H9 (cell line): ENCODE measurements at regions not wholly inside any gene's neighbourhood (a gene's known extent, or its start where the extent isn't known, plus 50 kb on each side); places are given as distances from the start of the nearest gene placed in this dataset.

Source experiments
- DNase-seq: peaks from one replicate; pipeline ENCODE4 v3.0.0-alpha.2; 2017
- H2AFZ ChIP-seq: one replicate; pipeline ENCODE4 v1.6.1; 2013; ENCODE audit warnings: mild to moderate bottlenecking, low read length, control low read depth, moderate library complexity
- H2AK5ac ChIP-seq: 2 replicates; pipeline ENCODE4 v1.6.1; 2013; ENCODE audit warnings: low read length, control low read depth, mixed read lengths; ENCODE audit not compliant: insufficient read length
- H2BK120ac ChIP-seq: one replicate; pipeline ENCODE4 v1.6.1; 2013; ENCODE audit warnings: low read depth, mild to moderate bottlenecking, low read length, control low read depth, inconsistent platforms; ENCODE audit not compliant: poor library complexity, severe bottlenecking
- H2BK12ac ChIP-seq: 2 replicates; pipeline ENCODE4 v1.6.1; 2013; ENCODE audit warnings: low read length, control low read depth, mixed read lengths, low read depth; ENCODE audit not compliant: insufficient read length
- H2BK15ac ChIP-seq: 2 replicates; pipeline ENCODE4 v1.6.1; 2013; ENCODE audit warnings: low read depth, low read length, control low read depth
- H2BK20ac ChIP-seq: one replicate; pipeline ENCODE4 v1.6.1; 2013; ENCODE audit warnings: low read depth, mild to moderate bottlenecking, low read length, control low read depth, inconsistent platforms; ENCODE audit not compliant: poor library complexity, severe bottlenecking
- H2BK5ac ChIP-seq: 2 replicates; pipeline ENCODE4 v1.6.1; 2013; ENCODE audit warnings: low read length, control low read depth, mixed read lengths; ENCODE audit not compliant: insufficient read length
- H3K14ac ChIP-seq: 2 replicates; pipeline ENCODE4 v1.6.1; 2013; ENCODE audit warnings: low read length, control low read depth; ENCODE audit not compliant: insufficient read depth
- H3K18ac ChIP-seq: 2 replicates; pipeline ENCODE4 v1.6.1; 2013; ENCODE audit warnings: low read depth, mild to moderate bottlenecking, mixed read lengths, low read length, control low read depth; ENCODE audit not compliant: insufficient read length
- H3K23ac ChIP-seq: 2 replicates; pipeline ENCODE4 v1.6.1; 2013; ENCODE audit warnings: low read length, control low read depth, mixed read lengths, low read depth; ENCODE audit not compliant: insufficient read length
- H3K23me2 ChIP-seq: 2 replicates; pipeline ENCODE4 v1.6.1; 2013; ENCODE audit warnings: low read depth, mild to moderate bottlenecking, mixed read lengths, low read length, control low read depth; ENCODE audit not compliant: insufficient read length, poor library complexity, severe bottlenecking
- H3K27ac ChIP-seq: 2 replicates; pipeline ENCODE4 v1.5.1; 2013; ENCODE audit warnings: low read length, control low read depth, mixed read lengths, low read depth; ENCODE audit not compliant: insufficient read length
- H3K27me3 ChIP-seq: 2 replicates; pipeline ENCODE4 v1.6.1; 2013; ENCODE audit warnings: low read length, control low read depth, inconsistent platforms; ENCODE audit not compliant: insufficient read depth
- H3K4ac ChIP-seq: 2 replicates; pipeline ENCODE4 v1.6.1; 2013; ENCODE audit warnings: low read depth, mild to moderate bottlenecking, control low read depth, inconsistent platforms, low read length, moderate library complexity
- H3K4me1 ChIP-seq: 2 replicates; pipeline ENCODE4 v1.6.1; 2013; ENCODE audit warnings: low read length, control low read depth, inconsistent platforms; ENCODE audit not compliant: insufficient read depth
- H3K4me2 ChIP-seq: 2 replicates; pipeline ENCODE4 v1.6.1; 2013; ENCODE audit warnings: low read length, control low read depth, mixed read lengths; ENCODE audit not compliant: insufficient read length, insufficient read depth
- H3K56ac ChIP-seq: 2 replicates; pipeline ENCODE4 v1.6.1; 2013; ENCODE audit warnings: low read depth, mild to moderate bottlenecking, mixed read lengths, low read length, control low read depth; ENCODE audit not compliant: insufficient read length
- H3K79me1 ChIP-seq: 2 replicates; pipeline ENCODE4 v1.6.1; 2013; ENCODE audit warnings: low read depth, mild to moderate bottlenecking, moderate library complexity, low read length, control low read depth, inconsistent platforms; ENCODE audit not compliant: insufficient read depth, poor library complexity, severe bottlenecking
- H3K79me2 ChIP-seq: 2 replicates; pipeline ENCODE4 v1.6.1; 2013; ENCODE audit warnings: low read length, control low read depth, inconsistent platforms; ENCODE audit not compliant: insufficient read depth
- H3K9ac ChIP-seq: 2 replicates; pipeline ENCODE4 v1.6.1; 2013; ENCODE audit warnings: low read length, control low read depth, mixed read lengths; ENCODE audit not compliant: insufficient read length; ENCODE audit errors: extremely low read depth
- H3K9me3 ChIP-seq: one replicate; pipeline ENCODE4 v1.6.1; 2013; ENCODE audit warnings: low read depth, low read length, inconsistent platforms; ENCODE audit not compliant: control insufficient read depth
- H3T11ph ChIP-seq: one replicate; pipeline ENCODE4 v1.6.1; 2013; ENCODE audit warnings: mild to moderate bottlenecking, low read length, control low read depth, inconsistent platforms
- H4K20me1 ChIP-seq: one replicate; pipeline ENCODE4 v1.6.1; 2013; ENCODE audit not compliant: control insufficient read depth, insufficient read length, insufficient read depth
- H4K5ac ChIP-seq: 2 replicates; pipeline ENCODE4 v1.6.1; 2013; ENCODE audit warnings: low read depth, mild to moderate bottlenecking, mixed read lengths, low read length, control low read depth; ENCODE audit not compliant: insufficient read length
- H4K8ac ChIP-seq: replicated peaks from 2 replicates; pipeline ENCODE4 v1.6.1; 2013; ENCODE audit warnings: low read length, control low read depth, mixed read lengths, low read depth; ENCODE audit not compliant: insufficient read length
- H4K91ac ChIP-seq: 2 replicates; pipeline ENCODE4 v1.6.1; 2013; ENCODE audit warnings: low read depth, mild to moderate bottlenecking, moderate library complexity, mixed read lengths, low read length, control low read depth; ENCODE audit not compliant: insufficient read length
- H3K27ac Mint-ChIP-seq, 3 experiments: 2 replicates in 2 of 3; 3 replicates in 1 of 3; pipeline ENCODE4 v1.8.0; 2020 to 2021; ENCODE audit warnings: mixed read lengths in 3 of 3, mild to moderate bottlenecking in 1 of 3, moderate library complexity in 1 of 3
- H3K27me3 Mint-ChIP-seq: 2 replicates; pipeline ENCODE4 v1.8.0; 2021; ENCODE audit warnings: low read depth, mild to moderate bottlenecking, moderate library complexity, mixed read lengths
- H3K36me3 Mint-ChIP-seq, 3 experiments: 2 replicates in 2 of 3; 3 replicates in 1 of 3; pipeline ENCODE4 v1.8.0; 2020 to 2021; ENCODE audit warnings: low read depth in 3 of 3, mixed read lengths in 3 of 3; ENCODE audit not compliant: insufficient read depth in 1 of 3
- H3K4me1 Mint-ChIP-seq, 2 experiments: 2 replicates each; pipeline ENCODE4 v1.8.0; 2020; ENCODE audit warnings: mixed read lengths in 2 of 2
- H3K4me3 Mint-ChIP-seq, 2 experiments: 2 replicates in 1 of 2; 3 replicates in 1 of 2; pipeline ENCODE4 v1.8.0; 2020 to 2021; ENCODE audit warnings: mild to moderate bottlenecking in 2 of 2, mixed read lengths in 2 of 2, moderate library complexity in 1 of 2
- H3K9me3 Mint-ChIP-seq, 2 experiments: 2 replicates in 1 of 2; 3 replicates in 1 of 2; pipeline ENCODE4 v1.8.0; 2020; ENCODE audit warnings: mild to moderate bottlenecking in 2 of 2, mixed read lengths in 2 of 2, moderate library complexity in 1 of 2
- CTCF ChIP-seq: fragments of 200-600 bp; sonication (generic); conservative IDR thresholded peaks from 3 replicates; pipeline ENCODE4 v1.8.0; 2021; ENCODE audit warnings: antibody characterized with exemption, mild to moderate bottlenecking
- WGBS: extraction: QIAGEN DNeasy Blood & Tissue Kit; methylation state at CpG from one replicate; pipeline ENCODE4 v1.1.7; 2013; ENCODE audit warnings: missing lambda C conversion rate, low lambda C conversion rate, mixed read lengths; ENCODE audit not compliant: insufficient read length; ENCODE audit errors: extremely low coverage; 5-methylcytosine and 5-hydroxymethylcytosine counted together

DNA sequence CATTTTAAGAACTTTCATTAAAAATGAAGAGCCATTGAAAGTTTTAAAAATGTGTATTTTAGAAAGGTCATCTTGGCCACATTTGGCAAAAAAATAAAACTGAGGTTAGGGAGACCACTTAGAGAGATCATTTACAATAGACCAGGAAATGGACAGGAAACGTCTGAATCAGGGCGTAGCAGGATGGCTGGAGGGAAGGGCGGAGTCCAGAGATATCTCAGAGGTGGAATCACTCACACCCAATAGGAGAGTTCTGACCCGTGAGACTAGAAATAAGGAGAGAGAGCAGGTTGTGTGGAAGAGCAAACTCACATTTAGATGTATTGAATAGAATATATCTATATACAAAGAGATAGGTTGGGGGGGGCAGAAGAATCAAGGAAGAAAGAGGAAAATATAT is 373.4 kb downstream of the METTL4 start:
- Histone ChIP-seq H3K4me1 (no peaks in the 10 kb centered on the region), H3K4me2 (no peak overlapping the region), H2AK5ac (no peak overlapping the region), H4K91ac (no peak overlapping the region), H2BK5ac (no peak overlapping the region), H3K4ac (no peak overlapping the region), H3K79me2 (0 out of 2 replicates have a peak, but pooled peaks cover 2% of the 10 kb centered on the region), H3K9ac (no peak overlapping the region), H3K27ac (no peak overlapping the region), H2BK120ac (no peak overlapping the region), H3K9me3 (no peaks in the 10 kb centered on the region), H2BK15ac (no peak overlapping the region), H3K18ac (no peak overlapping the region), H3T11ph (no peak overlapping the region), H3K23me2 (no peaks in the 10 kb centered on the region), H3K23ac (no peak overlapping the region), H2BK12ac (no peak overlapping the region), H3K79me1 (no peaks in the 10 kb centered on the region), H2BK20ac (no peak overlapping the region), H3K14ac (no peak overlapping the region), H2AFZ (no peak overlapping the region), H4K20me1 (no peaks in the 10 kb centered on the region), H3K27me3 (no peaks in the 10 kb centered on the region), H4K5ac (no peak overlapping the region), H3K56ac (no peak overlapping the region), H4K8ac (no peak overlapping the region)
- Mint-ChIP-seq H3K9me3 (peaks cover 7 to 15% of the 10 kb centered on the region in 2 experiments), H3K4me3 (no peak overlapping the region), H3K36me3 (peaks cover 3 to 9% (median 3%) of the 10 kb centered on the region in 3 experiments; a peak in 4 of 7 replicates), H3K27me3 (no peaks in the 10 kb centered on the region), H3K27ac (0 out of 7 replicates have a peak overlapping the region, but pooled peaks of 1 of the 3 experiments have one; percentile 4), H3K4me1 (no peaks in the 10 kb centered on the region)
- no CpG with 5 or more reads among the region's 4 CpGs for WGBS
- DNase-seq = no peak
- no peak for TF ChIP-seq CTCF
